ENCODE measurements at regions not wholly inside any gene's neighbourhood (a gene's known extent, or its start where the extent isn't known, plus 50 kb on each side); places are given as distances from the start of the nearest gene placed in this dataset.

- TF ChIP-seq TAF1 (conservative IDR thresholded peaks at IDR 0.05), result no peak
- TF ChIP-seq CTCF (IDR thresholded peaks at IDR 0.05; ENCODE audit: low read depth, low read length, missing input control), result no peak
- TF ChIP-seq, protein P1, sequence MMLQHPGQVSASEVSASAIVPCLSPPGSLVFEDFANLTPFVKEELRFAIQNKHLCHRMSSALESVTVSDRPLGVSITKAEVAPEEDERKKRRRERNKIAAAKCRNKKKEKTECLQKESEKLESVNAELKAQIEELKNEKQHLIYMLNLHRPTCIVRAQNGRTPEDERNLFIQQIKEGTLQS (IDR thresholded peaks at IDR 0.05), result no peak
- no peak for TF ChIP-seq JUND (IDR thresholded peaks at IDR 0.05)
These were observed 732.2 kb downstream of the HDGFL1 start for GRCh38 chr6:23301556-23301955.
